ENCODE measurements at regions not wholly inside any gene's neighbourhood (a gene's known extent, or its start where the extent isn't known, plus 50 kb on each side); places are given as distances from the start of the nearest gene placed in this dataset.

GRCh38 chr2:226215902-226216503, 583.6 kb downstream of the IRS1 start:
- peak; percentile 59 for DNase-seq (ENCODE audit: low read depth)

GRCh38 chr2:226213717-226214116, 585.9 kb downstream of the IRS1 start:
- peak; percentile 86 for DNase-seq (ENCODE audit: low read depth)

DNA sequence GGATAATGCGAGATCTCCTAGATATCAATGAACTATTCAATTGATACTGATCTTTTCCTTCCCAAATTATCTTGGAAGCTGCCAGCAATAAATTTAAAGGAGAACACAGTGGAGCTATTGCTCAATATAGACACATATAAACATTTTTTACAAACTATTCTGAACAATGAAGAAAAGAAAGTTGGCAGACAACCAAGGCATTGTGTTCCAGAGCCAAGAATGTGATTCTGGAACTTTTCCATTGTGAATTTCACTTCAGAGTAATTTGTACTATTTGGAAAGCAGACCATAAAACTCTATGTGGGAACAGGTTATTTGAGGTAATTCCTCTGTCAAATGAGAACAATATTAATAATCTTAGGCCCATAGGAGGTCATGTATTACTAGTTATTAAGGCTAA, 588.2 kb downstream of the IRS1 start:
- peak; percentile 89 for DNase-seq (ENCODE audit: low read depth)

DNA sequence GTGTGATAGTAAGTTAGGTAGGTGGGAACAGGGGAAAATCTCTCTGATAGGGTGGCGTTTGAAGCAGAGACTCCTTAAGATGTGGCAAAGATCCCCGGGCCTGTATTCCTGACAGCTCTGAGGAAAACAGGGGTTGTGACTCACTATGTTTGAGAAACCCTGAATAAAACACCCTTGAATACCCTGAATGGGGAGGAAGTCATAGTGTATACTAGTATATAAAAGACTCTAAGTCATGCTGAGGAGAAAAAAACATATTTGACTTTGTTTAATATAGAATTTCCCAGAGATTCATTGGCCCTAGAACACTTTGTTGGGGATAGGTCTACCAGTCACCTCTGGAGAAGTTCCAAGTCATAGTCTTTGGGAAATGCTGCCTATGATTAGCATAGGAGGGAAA, 590.9 kb downstream of the IRS1 start:
- DNase-seq (ENCODE audit: low read depth), result peak; percentile 72

- DNase-seq (ENCODE audit: low read depth), result peak; percentile 50
Observed at GRCh38 chr2:226207671-226208070, 591.9 kb downstream of the IRS1 start.

DNA sequence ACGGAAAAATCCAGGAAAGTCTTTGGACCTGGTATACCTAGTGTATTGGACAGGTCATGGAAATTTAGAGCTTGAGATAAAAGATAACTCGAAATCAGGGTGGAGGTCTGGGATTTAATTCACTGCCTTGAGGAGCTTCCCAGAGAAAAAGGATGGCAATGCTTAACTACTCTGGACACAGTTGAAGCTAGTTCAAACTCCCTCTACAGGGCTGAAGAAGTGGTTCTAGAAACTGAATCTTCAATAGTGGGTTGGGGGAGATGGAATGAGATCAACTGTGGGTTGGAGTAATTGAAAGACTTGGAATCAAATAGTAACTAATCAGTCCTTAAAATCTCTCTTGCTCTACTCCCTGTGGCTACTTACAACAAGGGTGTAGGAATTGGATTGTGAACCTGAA, 600.1 kb downstream of the IRS1 start:
- DNase-seq (ENCODE audit: low read depth), result no peak

DNA sequence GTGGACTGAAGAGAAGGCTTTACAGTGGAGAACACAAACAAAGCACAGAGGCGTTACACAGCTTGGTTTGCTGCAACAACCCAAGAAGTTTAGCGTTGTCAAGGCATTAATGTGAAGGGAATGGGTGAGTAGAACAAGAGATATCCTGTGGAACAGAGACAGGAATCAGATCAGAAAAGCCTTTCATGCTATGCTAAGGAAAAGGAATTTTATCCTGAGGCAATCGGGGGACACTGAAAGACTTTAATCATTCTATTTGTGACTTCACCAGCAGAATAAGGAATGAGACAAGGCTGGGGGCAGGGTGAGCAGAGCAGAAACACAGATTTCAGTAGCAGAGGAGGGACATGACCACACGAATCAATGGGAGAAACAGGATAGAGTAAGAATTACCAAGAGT, 600.7 kb downstream of the IRS1 start:
- DNase-seq (ENCODE audit: low read depth), result peak; percentile 68

DNA sequence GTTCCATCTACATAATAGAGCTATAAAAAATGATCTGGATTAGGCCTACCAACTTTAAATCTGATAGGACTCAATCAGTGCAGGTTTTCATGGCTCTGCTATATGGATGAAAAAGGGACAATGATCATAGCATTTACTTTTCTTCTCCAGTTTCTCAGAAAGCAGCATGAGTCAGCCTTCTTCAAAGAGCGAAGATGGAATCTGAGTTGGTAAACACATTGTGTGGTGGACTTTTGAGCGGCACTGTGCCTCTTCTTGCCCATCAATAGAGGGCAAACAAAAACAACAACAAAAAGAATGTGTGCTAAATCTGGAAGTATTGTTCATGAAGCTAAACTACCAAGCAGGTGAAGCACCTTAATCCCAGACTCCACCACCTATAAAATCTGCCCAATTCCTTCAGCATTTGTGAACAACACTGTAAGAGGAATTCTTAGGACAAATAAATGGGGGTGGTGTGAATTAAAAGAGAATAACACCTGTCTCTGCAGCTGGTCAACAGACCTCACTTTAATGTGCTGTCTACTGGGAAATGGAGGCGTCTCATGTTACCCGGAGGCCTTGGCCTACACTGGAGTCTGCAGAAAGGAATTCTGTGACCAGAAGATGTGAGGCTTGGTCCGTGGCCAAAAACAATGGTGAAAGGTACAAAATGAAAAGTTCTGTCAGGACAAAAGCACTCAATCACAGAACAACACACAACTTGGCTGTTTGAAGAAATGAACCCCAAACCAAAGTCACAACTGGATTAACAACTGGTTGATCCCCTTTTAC, 609.0 kb downstream of the IRS1 start:
- peak; percentile 64 for DNase-seq (ENCODE audit: low read depth)

GRCh38 chr2:226189061-226189460, 610.6 kb downstream of the IRS1 start:
- no peak for DNase-seq (ENCODE audit: low read depth)

DNA sequence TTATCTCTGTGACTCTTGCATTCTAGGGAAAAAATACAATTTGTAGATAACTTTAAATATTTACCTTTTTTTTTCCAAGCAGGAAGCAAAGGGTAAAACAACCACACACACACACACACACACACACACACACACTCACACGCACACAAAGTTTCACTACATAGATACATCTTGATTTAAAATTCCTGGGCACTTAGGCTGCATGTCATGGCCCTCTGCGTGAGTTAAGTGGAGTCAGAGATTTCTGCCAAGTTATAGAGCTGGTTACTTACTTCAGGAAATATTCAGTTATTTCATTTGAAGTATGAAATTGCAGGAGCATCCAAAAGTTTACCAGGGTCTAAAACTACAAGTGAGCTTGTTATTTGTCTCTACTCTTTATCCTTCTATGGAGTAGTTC, 612.0 kb downstream of the IRS1 start:
- peak; percentile 64 for DNase-seq (ENCODE audit: low read depth)

DNA sequence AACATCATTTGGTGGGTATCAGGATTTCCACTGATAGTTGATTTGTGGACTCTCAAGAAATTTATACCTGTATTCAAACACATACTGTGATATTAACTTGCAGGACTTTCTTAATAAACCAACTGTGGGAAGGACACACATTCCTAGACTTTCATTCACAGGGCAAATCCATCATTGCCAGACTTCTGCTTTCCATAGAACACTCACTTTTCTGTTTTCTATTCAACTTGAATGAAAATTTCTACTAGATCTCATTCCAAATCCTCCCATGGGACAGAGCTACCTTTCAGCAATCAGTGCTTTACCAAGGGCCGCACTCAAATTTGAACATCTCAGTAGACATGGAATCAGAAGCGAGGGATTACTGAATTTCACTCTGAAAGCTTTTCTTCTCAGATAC, 612.5 kb downstream of the IRS1 start:
- DNase-seq (ENCODE audit: low read depth), result peak; percentile 28

DNA sequence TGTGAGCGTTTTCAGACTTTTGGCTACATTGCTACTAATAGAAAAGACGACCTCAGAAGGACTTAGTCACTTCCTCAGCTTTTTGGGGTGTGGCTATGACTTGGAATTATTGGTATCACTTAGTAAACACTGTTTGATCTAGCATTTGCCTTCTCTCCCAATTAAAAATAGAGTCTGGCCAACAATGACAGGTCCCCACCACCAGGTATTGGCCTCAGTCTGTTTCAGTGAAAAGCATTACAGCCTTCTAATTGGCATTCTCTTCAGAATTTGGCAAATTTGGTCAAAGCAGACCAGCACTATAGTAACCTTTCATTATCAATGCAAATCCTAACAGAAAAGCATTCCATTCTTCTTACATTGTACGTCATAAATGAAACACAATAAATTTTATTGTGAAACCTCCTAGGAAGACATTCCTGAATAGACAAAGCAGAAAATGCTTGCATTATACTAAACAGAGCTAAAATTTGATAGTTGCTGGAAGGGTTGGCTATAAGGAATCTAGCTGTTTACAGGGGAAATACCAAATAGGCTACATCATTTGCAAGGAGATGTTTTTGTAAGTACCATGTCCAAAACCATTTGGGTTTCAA, 613.9 kb downstream of the IRS1 start:
- peak; percentile 83 for DNase-seq (ENCODE audit: low read depth)

- DNase-seq (ENCODE audit: low read depth), result peak; percentile 25
Observed at GRCh38 chr2:226184940-226185615, 614.5 kb downstream of the IRS1 start.

GRCh38 chr2:226184540-226184939, 615.1 kb downstream of the IRS1 start:
- DNase-seq (ENCODE audit: low read depth), result no peak

DNA sequence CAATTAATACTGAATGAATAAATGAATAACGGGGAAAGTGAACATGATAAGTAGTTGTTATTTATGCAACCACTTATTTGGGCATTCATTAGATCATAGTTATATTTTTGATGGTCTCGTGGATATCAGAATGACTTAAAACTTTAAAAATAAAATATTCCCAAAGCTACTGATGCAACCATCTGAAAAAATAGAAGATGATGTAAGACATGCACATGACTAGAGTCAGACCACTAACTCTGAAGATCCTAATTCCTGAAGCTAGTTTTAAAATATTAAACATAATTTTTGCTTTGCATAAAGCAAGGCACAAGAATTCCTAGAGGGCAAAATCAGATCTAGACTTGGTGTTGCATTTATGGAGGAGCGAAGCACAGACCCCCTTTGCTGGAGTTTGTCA, 616.1 kb downstream of the IRS1 start:
- no peak for DNase-seq (ENCODE audit: low read depth)

DNA sequence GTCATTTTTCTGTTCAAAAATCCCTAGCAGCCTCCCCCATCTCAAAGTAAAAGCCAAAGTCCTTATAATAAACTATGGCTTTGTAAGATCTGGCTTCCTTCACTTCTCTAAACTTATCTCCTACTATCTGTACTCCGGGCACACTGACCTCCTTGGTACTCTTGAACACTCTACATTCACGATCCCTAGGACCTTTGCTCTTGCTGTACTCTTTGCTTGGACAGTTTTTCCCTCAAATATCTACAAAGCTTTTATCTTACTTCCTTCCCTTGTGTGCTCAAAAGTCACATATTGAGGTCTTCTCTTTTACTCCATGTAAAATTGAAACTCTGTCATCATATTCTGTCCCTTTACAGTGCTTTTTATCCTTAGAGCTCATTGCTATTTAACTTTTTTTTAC, 616.6 kb downstream of the IRS1 start:
- no peak for DNase-seq (ENCODE audit: low read depth)

DNA sequence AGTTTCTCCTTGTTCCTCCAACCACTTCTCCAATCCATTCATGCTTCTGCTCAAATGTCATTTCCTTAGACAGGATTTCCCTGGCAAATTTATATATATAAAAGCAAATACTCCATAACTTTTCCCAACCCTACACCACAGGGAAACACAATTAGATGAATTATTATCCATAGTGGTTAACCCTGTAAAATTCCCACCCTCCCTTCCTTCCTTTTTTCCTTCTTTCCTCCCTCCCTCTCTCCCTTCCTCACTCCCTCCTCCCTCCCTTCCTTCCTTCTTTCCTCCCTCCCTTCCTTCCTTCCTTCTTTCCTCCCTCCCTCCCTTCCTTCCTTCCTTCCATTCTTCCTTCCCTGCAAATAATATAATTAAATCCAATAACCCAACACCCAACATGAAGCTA, 617.7 kb downstream of the IRS1 start:
- DNase-seq (ENCODE audit: low read depth), result no peak

DNA sequence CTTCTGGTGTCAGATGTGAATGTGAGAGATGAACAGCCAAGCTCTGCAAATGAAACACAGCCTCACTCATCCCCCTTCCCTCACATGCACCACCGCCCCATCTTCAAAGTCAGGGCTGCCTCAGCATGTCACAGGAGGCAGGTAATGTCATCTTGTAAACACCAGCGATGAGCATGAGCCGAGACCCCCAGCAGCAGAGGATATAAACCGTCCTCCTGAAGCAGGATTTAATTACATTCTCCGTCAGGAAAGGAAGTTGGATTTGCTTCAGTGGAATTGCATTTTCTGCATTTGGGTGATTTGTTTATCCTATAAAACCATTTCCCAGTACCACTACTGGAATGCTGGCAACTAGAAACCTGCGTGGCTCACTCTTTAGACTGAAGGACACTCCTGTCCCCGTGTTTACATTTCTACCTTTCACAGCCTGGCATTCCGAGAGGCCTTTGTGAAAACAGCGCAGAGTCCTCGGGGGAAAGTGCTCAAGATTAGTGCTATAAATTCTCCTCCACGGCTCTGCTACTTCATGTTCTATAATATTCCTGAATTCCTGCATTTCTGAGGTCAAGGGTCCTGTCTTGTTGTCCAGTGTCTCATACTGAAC, 619.2 kb downstream of the IRS1 start:
- peak; percentile 18 for DNase-seq (ENCODE audit: low read depth)

GRCh38 chr2:226179010-226179409, 620.6 kb downstream of the IRS1 start:
- peak; percentile 75 for DNase-seq (ENCODE audit: low read depth)

DNA sequence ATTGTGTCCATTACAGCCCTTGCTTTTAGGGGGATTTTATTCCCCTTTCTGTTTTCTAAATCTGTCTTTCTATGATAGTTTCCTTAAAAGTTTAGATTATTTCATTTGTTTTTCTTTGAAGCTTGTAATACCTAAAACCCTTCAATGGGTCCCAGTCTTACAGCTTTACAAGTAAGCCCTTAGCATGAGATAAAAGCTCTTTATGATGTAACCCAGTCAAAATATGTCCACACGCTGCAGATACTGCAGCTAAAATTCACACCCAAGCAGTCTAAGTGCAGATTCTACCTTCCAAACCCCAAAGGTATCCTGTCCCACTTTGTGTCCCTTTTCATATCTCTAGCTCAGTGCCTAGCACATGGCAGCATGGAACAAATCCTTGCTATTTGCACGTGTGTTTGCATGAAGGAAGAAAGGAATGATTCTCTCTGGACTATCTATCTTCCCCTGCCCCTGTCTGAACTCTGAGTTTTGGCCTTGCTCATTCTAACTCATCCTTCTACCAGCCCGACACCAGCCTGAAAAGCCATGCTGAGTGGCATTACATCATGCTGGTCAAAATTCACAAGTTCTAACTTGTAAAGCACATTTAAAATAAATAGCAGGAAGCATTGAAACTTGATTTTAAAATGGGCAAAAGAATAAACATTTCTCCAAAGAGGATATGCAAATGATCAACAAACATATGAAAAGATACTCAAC, 623.2 kb downstream of the IRS1 start:
- no peak for DNase-seq (ENCODE audit: low read depth)

GRCh38 chr2:226174390-226174789, 625.2 kb downstream of the IRS1 start:
- DNase-seq (ENCODE audit: low read depth), result no peak

DNA sequence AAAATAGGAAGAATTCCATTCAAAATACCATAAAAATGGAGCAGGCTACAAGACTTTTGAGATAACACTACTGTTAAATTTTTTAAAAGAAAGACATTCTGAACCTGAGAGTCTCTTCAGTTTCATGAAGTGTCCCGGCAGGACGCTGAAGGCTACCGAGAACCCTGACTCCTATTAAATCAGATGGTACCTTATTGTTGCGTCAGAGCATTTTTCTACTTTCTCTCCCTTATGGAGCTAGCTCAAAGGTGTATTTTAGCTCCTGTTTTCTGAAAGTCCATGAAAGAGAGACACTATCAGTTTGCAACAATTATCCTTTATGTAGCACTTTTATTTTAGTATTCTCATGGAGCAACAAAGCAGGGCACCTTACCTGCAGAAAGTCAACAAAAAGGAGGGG, 626.7 kb downstream of the IRS1 start:
- DNase-seq (ENCODE audit: low read depth), result no peak
